ENCODE measurements at regions not wholly inside any gene's neighbourhood (a gene's known extent, or its start where the extent isn't known, plus 50 kb on each side); places are given as distances from the start of the nearest gene placed in this dataset.

GRCh38 chr1:94607398-94607797, 65.8 kb upstream of the F3 start:
- TF ChIP-seq, protein P1, sequence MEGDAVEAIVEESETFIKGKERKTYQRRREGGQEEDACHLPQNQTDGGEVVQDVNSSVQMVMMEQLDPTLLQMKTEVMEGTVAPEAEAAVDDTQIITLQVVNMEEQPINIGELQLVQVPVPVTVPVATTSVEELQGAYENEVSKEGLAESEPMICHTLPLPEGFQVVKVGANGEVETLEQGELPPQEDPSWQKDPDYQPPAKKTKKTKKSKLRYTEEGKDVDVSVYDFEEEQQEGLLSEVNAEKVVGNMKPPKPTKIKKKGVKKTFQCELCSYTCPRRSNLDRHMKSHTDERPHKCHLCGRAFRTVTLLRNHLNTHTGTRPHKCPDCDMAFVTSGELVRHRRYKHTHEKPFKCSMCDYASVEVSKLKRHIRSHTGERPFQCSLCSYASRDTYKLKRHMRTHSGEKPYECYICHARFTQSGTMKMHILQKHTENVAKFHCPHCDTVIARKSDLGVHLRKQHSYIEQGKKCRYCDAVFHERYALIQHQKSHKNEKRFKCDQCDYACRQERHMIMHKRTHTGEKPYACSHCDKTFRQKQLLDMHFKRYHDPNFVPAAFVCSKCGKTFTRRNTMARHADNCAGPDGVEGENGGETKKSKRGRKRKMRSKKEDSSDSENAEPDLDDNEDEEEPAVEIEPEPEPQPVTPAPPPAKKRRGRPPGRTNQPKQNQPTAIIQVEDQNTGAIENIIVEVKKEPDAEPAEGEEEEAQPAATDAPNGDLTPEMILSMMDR (IDR thresholded peaks at IDR 0.05), result no peak
- no peak for TF ChIP-seq POLR2A (IDR thresholded peaks at IDR 0.05)

All from thyroid gland (tissue), 4 donors.